Astrocyte of the spinal cord (primary cell): ENCODE measurements at regions not wholly inside any gene's neighbourhood (a gene's known extent, or its start where the extent isn't known, plus 50 kb on each side); places are given as distances from the start of the nearest gene placed in this dataset.

Source experiments
- DNase-seq: peaks from one replicate; pipeline ENCODE4 v3.0.0; 2011; ENCODE audit warnings: low read depth, low spot score
- H3K4me3 ChIP-seq: 2 replicates; pipeline ENCODE4 v1.5.1; 2011; ENCODE audit warnings: low read depth, mild to moderate bottlenecking, low read length, moderate library complexity
- in situ Hi-C: cut with HindIII; loops from 2 replicates; pipeline ENCODE4 v1.10.0; 2017; ENCODE audit warnings: low sequenced_read_pairs
- TF ChIP-seq, protein P1 (sequence below): IDR thresholded peaks from 2 replicates; pipeline ENCODE4 v1.5.1; 2012; ENCODE audit warnings: low read depth, mild to moderate bottlenecking, low read length, inconsistent platforms

DNA sequence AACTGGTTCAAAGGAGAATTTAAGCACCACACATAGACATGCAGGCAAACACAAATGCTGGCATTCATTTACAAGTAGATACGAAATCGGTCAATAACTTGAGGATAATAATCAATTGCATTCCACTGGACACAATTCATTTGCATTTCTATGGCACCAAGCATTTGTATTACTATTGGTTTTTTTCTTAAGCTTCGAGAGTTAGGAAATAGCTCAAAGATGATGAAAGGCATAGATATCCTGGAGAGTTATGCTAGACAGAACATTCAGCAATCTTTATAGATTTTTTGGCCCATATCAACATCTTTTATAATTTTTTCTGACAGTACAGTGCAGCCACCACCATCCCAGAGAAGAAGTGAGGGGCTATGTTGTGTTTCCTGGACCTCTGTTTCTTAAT, 544.4 kb downstream of the MIAT start:
- DNase-seq = no peak
- TF ChIP-seq, protein P1, sequence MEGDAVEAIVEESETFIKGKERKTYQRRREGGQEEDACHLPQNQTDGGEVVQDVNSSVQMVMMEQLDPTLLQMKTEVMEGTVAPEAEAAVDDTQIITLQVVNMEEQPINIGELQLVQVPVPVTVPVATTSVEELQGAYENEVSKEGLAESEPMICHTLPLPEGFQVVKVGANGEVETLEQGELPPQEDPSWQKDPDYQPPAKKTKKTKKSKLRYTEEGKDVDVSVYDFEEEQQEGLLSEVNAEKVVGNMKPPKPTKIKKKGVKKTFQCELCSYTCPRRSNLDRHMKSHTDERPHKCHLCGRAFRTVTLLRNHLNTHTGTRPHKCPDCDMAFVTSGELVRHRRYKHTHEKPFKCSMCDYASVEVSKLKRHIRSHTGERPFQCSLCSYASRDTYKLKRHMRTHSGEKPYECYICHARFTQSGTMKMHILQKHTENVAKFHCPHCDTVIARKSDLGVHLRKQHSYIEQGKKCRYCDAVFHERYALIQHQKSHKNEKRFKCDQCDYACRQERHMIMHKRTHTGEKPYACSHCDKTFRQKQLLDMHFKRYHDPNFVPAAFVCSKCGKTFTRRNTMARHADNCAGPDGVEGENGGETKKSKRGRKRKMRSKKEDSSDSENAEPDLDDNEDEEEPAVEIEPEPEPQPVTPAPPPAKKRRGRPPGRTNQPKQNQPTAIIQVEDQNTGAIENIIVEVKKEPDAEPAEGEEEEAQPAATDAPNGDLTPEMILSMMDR = no peak
- in situ Hi-C loops = no loop called here
- no peak overlapping the region for H3K4me3 ChIP-seq

DNA sequence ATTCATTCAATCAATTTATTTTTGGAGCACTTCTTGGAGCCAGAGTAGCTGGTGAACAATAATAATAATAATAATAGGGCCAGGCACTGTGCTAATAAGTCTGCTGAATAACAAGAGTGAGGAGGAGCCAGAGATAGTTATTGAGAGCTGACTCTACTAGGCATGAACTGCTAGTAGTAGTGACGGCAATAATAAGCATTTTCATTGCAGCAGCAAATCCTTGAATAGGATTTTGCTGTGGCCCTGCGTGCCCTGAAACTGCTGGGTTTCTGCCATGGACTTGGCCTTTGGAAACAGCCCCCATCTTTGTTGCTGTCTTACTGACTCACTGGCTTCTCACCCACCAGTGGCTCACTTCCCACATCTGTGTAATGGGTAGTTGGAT, 545.9 kb downstream of the MIAT start:
- DNase-seq = no peak
- H3K4me3 ChIP-seq = no peak overlapping the region
- in situ Hi-C loops = no loop called here
- TF ChIP-seq, protein P1 = no peak

DNA sequence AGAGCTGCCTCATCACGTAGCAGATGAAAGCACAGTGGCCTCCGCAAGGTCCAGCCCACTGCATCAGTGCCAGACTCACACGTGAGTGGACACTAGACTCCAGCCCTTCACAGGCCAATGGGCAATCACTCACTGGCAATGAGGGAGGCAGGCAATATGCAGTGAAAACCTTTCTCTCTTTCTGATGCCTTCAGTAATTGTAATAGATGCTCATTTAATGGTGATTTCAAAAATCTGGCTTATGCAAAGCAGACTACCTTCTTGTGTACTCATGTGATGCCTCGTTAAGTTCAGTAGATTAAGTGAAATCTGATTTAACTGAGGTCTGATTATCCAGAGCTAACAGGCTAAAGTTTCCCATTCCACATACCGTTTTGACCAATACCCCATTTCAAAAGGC, 546.9 kb downstream of the MIAT start:
- TF ChIP-seq, protein P1 = no peak
- in situ Hi-C loops = no loop called here
- no peak overlapping the region for H3K4me3 ChIP-seq
- no peak for DNase-seq

DNA sequence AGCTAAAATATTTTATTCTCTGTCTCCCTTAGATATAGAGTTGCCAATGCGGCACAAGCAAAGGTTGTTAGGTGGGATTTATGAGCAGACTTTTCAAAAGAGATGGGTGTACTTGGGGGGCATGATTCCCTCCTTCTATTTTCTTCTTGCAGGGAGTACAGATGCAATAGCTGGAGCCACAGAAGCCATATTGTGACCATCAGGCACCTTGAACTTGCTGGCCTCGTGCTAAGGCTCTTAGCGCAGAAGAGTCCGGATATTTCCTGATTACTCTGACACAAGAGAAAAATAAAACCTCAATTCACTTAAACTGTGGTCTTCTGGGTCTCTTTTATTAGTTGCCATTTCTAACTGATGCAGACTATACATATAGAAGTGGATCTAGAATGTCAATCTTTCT, 547.4 kb downstream of the MIAT start:
- in situ Hi-C loops = no loop called here
- TF ChIP-seq, protein P1 = no peak
- no peak for DNase-seq

DNA sequence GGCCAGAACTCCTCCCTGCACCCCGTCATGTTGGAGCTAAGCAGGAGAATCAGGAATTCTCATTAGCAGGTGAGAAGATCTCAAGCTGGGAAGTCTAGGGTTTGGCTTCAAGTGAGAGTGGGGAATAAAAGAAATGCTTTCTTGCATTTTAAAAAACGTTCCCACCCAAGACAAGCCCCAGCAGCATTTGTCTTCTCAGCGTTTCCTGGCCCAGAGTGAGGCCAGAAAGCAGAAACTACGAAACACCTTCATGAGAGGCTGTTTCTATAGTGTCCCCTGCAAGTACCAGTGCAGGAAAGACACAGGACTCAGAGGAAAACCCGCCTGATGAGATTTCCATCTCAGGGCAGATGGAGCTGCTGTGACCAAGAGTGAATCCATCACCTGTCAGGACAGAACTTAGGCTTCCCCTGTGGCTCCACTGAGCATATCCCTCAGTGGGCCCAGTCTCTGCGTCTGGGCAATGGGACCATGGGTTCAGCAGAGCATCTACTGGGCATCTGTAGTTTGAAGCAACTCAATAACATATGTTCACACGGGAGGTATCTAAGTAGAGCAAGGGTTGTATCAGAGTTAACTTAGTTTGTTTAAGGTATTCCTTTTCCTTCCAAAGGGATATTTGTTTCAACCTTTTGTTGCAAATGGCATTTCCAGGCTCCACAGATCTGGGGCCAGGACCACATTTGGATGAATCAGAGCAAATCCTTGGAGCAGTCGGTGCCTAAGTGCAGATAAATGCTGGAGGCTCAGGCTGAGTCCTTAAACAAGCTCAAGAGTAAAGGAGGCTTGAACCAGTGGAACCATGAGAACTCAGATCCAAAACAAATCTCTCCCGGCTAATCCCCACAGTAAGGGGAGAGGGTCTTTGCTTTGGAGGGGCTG, 548.3 kb downstream of the MIAT start:
- H3K4me3 ChIP-seq = no peak overlapping the region
- TF ChIP-seq, protein P1 = no peak
- peak; percentile 44 for DNase-seq
- in situ Hi-C loops = no loop called here

More for the DNA sequence above, 547.4 kb downstream of the MIAT start:
- no peak overlapping the region for H3K4me3 ChIP-seq

DNA sequence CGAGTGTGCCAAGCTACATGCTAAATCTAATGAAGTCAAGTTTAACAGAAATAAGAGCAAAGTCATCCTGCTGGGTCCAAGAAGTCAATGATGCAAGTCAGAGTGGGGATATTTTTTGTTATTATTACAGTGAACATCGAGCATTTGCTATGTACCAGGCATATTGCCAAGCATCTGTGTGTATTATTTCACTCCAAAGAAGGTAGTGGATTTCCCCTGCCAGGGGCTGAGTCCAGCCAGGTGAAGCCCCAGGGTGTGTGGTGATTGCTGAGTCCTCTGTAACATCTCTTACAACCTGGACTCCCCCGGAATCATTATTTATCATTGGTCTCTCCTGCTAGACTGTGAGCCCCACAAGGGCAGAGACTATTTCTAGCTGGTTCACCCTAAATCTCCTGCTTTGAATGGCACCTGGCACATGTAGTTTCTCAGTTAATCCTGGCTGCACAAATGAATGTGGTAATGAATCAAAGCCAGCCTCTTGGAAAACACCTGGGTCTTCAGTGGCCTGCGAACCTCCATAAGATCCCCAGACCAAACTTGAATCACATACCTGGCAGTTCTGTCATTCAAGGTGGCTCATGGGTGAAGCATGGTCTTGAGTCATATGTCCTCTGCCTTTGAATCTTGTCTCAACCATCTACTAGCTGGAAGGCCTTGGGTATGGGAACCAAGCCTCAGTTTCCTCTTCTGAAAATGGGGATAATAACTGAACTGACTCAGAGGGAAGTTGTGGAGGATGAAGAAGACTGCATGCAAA, 549.2 kb downstream of the MIAT start:
- H3K4me3 ChIP-seq = no peak overlapping the region
- DNase-seq = peak; percentile 70
- TF ChIP-seq, protein P1 = no peak
- in situ Hi-C loops = no loop called here
